GM20000 (cell line): ENCODE measurements at regions not wholly inside any gene's neighbourhood (a gene's known extent, or its start where the extent isn't known, plus 50 kb on each side); places are given as distances from the start of the nearest gene placed in this dataset.

Experiments
- DNase-seq: peaks from one replicate; pipeline ENCODE4 v3.0.0; 2012; ENCODE audit warnings: low spot score
- TF ChIP-seq, protein P1 (sequence below): IDR thresholded peaks from 2 replicates; pipeline ENCODE4 v1.5.1; 2012; ENCODE audit warnings: mild to moderate bottlenecking, control low read depth; ENCODE audit errors: extremely low read depth, missing control alignments

GRCh38 chr9:7478646-7479045 lies 320.9 kb downstream of the DMAC1 start:
- no peak for DNase-seq
- TF ChIP-seq, protein P1, sequence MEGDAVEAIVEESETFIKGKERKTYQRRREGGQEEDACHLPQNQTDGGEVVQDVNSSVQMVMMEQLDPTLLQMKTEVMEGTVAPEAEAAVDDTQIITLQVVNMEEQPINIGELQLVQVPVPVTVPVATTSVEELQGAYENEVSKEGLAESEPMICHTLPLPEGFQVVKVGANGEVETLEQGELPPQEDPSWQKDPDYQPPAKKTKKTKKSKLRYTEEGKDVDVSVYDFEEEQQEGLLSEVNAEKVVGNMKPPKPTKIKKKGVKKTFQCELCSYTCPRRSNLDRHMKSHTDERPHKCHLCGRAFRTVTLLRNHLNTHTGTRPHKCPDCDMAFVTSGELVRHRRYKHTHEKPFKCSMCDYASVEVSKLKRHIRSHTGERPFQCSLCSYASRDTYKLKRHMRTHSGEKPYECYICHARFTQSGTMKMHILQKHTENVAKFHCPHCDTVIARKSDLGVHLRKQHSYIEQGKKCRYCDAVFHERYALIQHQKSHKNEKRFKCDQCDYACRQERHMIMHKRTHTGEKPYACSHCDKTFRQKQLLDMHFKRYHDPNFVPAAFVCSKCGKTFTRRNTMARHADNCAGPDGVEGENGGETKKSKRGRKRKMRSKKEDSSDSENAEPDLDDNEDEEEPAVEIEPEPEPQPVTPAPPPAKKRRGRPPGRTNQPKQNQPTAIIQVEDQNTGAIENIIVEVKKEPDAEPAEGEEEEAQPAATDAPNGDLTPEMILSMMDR: no peak

GRCh38 chr9:7467186-7467585 lies 332.4 kb downstream of the DMAC1 start:
- no peak for DNase-seq
- TF ChIP-seq, protein P1: no peak

GRCh38 chr9:7461791-7462190 lies 337.8 kb downstream of the DMAC1 start:
- TF ChIP-seq, protein P1: no peak
- DNase-seq: no peak

GRCh38 chr9:7456793-7457530 lies 342.6 kb downstream of the DMAC1 start:
- TF ChIP-seq, protein P1: no peak
- DNase-seq: no peak

DNA sequence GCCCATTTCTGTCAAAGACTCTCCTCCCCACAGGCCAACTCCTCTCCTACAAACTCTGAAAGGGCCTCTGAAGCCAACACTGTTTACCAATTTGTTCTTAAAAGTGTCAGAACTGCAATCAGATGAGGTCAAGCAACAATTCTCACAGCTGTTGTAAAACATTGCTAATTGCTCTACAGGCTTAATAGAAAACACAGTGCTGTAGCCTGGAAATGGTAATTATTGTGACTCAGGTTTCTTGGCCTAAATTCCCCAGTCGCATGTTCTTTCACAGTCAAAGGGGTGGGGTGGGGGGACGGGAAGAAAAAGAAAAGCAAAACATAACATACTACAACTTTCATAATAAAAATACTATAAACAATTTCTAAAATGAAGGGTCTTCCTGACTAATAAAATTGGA lies 343.2 kb downstream of the DMAC1 start:
- no peak for DNase-seq
- TF ChIP-seq, protein P1: no peak

DNA sequence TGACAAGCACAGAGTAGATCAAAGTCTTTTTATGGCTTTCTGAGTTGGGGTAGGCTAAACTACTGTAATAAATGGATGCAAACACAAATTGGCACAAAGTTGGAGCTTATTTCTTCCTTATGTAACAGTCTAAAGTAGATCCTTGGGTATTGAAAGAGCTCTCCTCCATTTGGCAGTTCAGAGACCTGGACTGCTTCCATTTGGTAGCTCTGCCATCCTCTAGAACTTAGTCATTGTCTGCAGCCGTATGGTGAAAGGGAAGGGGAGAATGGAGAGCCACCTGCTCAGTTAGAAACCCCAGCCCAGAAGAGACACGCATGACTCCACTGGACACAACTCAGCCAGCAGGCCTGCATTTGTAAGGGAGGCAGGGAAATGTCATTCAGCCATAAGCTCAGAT lies 345.0 kb downstream of the DMAC1 start:
- no peak for DNase-seq
- TF ChIP-seq, protein P1: no peak

- no peak for DNase-seq
These were observed 347.2 kb downstream of the DMAC1 start for GRCh38 chr9:7452378-7452777.

More at GRCh38 chr9:7452378-7452777, 347.2 kb downstream of the DMAC1 start:
- TF ChIP-seq, protein P1: no peak
